A549 (cell line): ENCODE measurements at regions not wholly inside any gene's neighbourhood (a gene's known extent, or its start where the extent isn't known, plus 50 kb on each side); places are given as distances from the start of the nearest gene placed in this dataset.

Source experiments
- CEBPB ChIP-seq, 2 experiments: fragments of >200 bp in 1 of 2; sonication (Bioruptor Twin) in 1 of 2; formaldehyde crosslinking in 1 of 2; IDR thresholded peaks; 2 replicates each; pipeline ENCODE4 v1.6.1; 2012 to 2016
- ESRRA ChIP-seq: fragments of 150-350 bp; IDR thresholded peaks from 2 replicates; pipeline ENCODE4 v1.6.1; 2014; ENCODE audit warnings: mild to moderate bottlenecking, low read length, borderline replicate concordance
- HDAC2 ChIP-seq: fragments of 200-600 bp; sonication (generic); IDR thresholded peaks from 2 replicates; pipeline ENCODE4 v1.6.1; 2016
- POLR2A ChIP-seq: IDR thresholded peaks from 2 replicates; pipeline ENCODE4 v1.6.1; 2012; ENCODE audit warnings: mild to moderate bottlenecking, low read length
- TF ChIP-seq, protein P1 (sequence below): fragments of >200 bp; sonication (Bioruptor Twin); formaldehyde crosslinking; IDR thresholded peaks from 3 replicates; pipeline ENCODE4 v1.5.1; 2016
- TF ChIP-seq, protein P2 (sequence below): fragments of 200-600 bp; sonication (generic); IDR thresholded peaks from 2 replicates; pipeline ENCODE4 v1.6.1; 2016; ENCODE audit warnings: antibody characterized with exemption, mild to moderate bottlenecking, moderate library complexity

DNA sequence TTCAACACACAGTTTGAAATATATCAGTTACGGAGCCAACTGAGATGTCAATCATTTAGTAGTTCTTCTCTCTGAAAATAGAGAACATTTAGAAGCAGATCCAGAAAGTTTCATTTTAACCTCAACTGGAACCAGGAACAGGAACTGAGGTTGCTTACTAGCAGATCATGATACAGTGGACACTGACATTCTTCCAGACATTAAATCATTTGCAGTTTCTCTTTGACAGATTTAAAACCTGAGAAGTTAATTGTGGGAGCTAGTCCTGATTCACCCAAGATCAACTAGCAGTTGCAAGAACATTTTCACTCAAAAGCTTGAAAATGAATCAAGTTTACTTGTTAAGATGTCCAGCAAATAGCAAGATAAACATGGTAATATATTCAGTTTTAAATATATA, 135.4 kb downstream of the SLC17A6 start:
- TF ChIP-seq, protein P1, sequence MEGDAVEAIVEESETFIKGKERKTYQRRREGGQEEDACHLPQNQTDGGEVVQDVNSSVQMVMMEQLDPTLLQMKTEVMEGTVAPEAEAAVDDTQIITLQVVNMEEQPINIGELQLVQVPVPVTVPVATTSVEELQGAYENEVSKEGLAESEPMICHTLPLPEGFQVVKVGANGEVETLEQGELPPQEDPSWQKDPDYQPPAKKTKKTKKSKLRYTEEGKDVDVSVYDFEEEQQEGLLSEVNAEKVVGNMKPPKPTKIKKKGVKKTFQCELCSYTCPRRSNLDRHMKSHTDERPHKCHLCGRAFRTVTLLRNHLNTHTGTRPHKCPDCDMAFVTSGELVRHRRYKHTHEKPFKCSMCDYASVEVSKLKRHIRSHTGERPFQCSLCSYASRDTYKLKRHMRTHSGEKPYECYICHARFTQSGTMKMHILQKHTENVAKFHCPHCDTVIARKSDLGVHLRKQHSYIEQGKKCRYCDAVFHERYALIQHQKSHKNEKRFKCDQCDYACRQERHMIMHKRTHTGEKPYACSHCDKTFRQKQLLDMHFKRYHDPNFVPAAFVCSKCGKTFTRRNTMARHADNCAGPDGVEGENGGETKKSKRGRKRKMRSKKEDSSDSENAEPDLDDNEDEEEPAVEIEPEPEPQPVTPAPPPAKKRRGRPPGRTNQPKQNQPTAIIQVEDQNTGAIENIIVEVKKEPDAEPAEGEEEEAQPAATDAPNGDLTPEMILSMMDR, result no peak
- TF ChIP-seq, protein P2, sequence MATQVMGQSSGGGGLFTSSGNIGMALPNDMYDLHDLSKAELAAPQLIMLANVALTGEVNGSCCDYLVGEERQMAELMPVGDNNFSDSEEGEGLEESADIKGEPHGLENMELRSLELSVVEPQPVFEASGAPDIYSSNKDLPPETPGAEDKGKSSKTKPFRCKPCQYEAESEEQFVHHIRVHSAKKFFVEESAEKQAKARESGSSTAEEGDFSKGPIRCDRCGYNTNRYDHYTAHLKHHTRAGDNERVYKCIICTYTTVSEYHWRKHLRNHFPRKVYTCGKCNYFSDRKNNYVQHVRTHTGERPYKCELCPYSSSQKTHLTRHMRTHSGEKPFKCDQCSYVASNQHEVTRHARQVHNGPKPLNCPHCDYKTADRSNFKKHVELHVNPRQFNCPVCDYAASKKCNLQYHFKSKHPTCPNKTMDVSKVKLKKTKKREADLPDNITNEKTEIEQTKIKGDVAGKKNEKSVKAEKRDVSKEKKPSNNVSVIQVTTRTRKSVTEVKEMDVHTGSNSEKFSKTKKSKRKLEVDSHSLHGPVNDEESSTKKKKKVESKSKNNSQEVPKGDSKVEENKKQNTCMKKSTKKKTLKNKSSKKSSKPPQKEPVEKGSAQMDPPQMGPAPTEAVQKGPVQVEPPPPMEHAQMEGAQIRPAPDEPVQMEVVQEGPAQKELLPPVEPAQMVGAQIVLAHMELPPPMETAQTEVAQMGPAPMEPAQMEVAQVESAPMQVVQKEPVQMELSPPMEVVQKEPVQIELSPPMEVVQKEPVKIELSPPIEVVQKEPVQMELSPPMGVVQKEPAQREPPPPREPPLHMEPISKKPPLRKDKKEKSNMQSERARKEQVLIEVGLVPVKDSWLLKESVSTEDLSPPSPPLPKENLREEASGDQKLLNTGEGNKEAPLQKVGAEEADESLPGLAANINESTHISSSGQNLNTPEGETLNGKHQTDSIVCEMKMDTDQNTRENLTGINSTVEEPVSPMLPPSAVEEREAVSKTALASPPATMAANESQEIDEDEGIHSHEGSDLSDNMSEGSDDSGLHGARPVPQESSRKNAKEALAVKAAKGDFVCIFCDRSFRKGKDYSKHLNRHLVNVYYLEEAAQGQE, result no peak
- TF ChIP-seq CEBPB (IDR thresholded peaks at IDR 0.05) (no peak), POLR2A (no peak), HDAC2 (no peak), ESRRA (no peak)
